ENCODE measurements at regions not wholly inside any gene's neighbourhood (a gene's known extent, or its start where the extent isn't known, plus 50 kb on each side); places are given as distances from the start of the nearest gene placed in this dataset.
A peak's percentile ranks its signal among the peaks of the same experiment; 100 is the strongest.

GRCh38 chr4:10207116-10207515 lies 90.5 kb upstream of the WDR1 start:
- no peak for ATAC-seq (replicated peaks in 6 of 8)
- WGBS, 10 experiments: 0 to 80% (median 53%) methylated on average over 1 to 4 of the region's 4 CpGs; no CpG with 5 or more reads in 3 of the 10 experiments
- Histone ChIP-seq H3K27ac (no peak overlapping the region), H3K4me1 (replicated peaks in 1 of 2) (no peaks in the 10 kb centered on the region), H3K4me3 (no peak overlapping the region)
- in situ Hi-C loops (cut with MboI; ENCODE audit: low pct_unique_long_range_greater_than_20kb in 2 of 9, low sequenced_read_pairs in 9 of 9, unreplicated experiment in 9 of 9): no loop called here

- whole genome bisulfite sequencing, 10 experiments: 0 to 83% (median 21%) methylated on average over 1 of the region's 1 CpG; no CpG with 5 or more reads in 4 of the 10 experiments
- in situ Hi-C loops (cut with MboI; ENCODE audit: low pct_unique_long_range_greater_than_20kb in 2 of 9, low sequenced_read_pairs in 9 of 9, unreplicated experiment in 9 of 9): no loop called here
- Histone ChIP-seq H3K27ac (no peak overlapping the region), H3K4me3 (no peak overlapping the region), H3K4me1 (replicated peaks in 1 of 2) (no peaks in the 10 kb centered on the region)
- no peak for ATAC-seq (replicated peaks in 6 of 8)
These were observed 88.6 kb upstream of the WDR1 start for GRCh38 chr4:10205223-10205622.

GRCh38 chr4:10204401-10205058 lies 87.9 kb upstream of the WDR1 start:
- H3K4me3 ChIP-seq: no peak overlapping the region
- H3K4me1 ChIP-seq (replicated peaks in 1 of 2): no peaks in the 10 kb centered on the region
- 20 to 100% (median 69%) methylated on average over 2 to 7 of the region's 9 CpGs; no CpG with 5 or more reads in 1 of the 10 experiments for WGBS, 10 experiments
- no peak overlapping the region for H3K27ac ChIP-seq
- in situ Hi-C loops (cut with MboI; ENCODE audit: low pct_unique_long_range_greater_than_20kb in 2 of 9, low sequenced_read_pairs in 9 of 9, unreplicated experiment in 9 of 9): no loop called here
- ATAC-seq (replicated peaks in 6 of 8): no peak

- Histone ChIP-seq H3K4me1 (replicated peaks in 1 of 2) (no peaks in the 10 kb centered on the region), H3K27ac (no peak overlapping the region), H3K4me3 (no peak overlapping the region)
- 14 to 86% (median 71%) methylated on average over 1 to 3 of the region's 3 CpGs; no CpG with 5 or more reads in 1 of the 10 experiments for WGBS, 10 experiments
- no peak for ATAC-seq (replicated peaks in 6 of 8)
- in situ Hi-C loops (cut with MboI; ENCODE audit: low pct_unique_long_range_greater_than_20kb in 2 of 9, low sequenced_read_pairs in 9 of 9, unreplicated experiment in 9 of 9): no loop called here
These were observed 87.3 kb upstream of the WDR1 start for GRCh38 chr4:10203851-10204250.

- Histone ChIP-seq H3K4me3 (no peak overlapping the region), H3K4me1 (replicated peaks in 1 of 2) (no peaks in the 10 kb centered on the region), H3K27ac (no peak overlapping the region)
- WGBS, 10 experiments: 0 to 70% (median 40%) methylated on average over 1 to 4 of the region's 4 CpGs; no CpG with 5 or more reads in 5 of the 10 experiments
- ATAC-seq (replicated peaks in 6 of 8): peak in 1 of 8 experiments; percentile 49
- in situ Hi-C loops (cut with MboI; ENCODE audit: low pct_unique_long_range_greater_than_20kb in 2 of 9, low sequenced_read_pairs in 9 of 9, unreplicated experiment in 9 of 9): no loop called here
These were observed 85.0 kb upstream of the WDR1 start for GRCh38 chr4:10201381-10202223.

- ATAC-seq (replicated peaks in 6 of 8): peak in 2 of 8 experiments; percentile 41 to 52
- no peaks in the 10 kb centered on the region for H3K4me1 ChIP-seq (replicated peaks in 1 of 2)
- WGBS, 10 experiments: 29 to 81% (median 63%) methylated on average over 1 to 3 of the region's 3 CpGs; no CpG with 5 or more reads in 3 of the 10 experiments
These were observed 84.3 kb upstream of the WDR1 start for GRCh38 chr4:10200869-10201268.

GRCh38 chr4:10198365-10198764 lies 81.8 kb upstream of the WDR1 start:
- H3K4me3 ChIP-seq: no peak overlapping the region
- no peak for ATAC-seq (replicated peaks in 6 of 8)
- H3K27ac ChIP-seq: no peak overlapping the region
- 33 to 87% (median 71%) methylated on average over 1 to 4 of the region's 6 CpGs; no CpG with 5 or more reads in 3 of the 10 experiments for WGBS, 10 experiments
- in situ Hi-C loops (cut with MboI; ENCODE audit: low pct_unique_long_range_greater_than_20kb in 2 of 9, low sequenced_read_pairs in 9 of 9, unreplicated experiment in 9 of 9): no loop called here
- no peaks in the 10 kb centered on the region for H3K4me1 ChIP-seq (replicated peaks in 1 of 2)

More at GRCh38 chr4:10200869-10201268, 84.3 kb upstream of the WDR1 start:
- Histone ChIP-seq H3K4me3 (no peak overlapping the region), H3K27ac (no peak overlapping the region)
- in situ Hi-C loops (cut with MboI; ENCODE audit: low pct_unique_long_range_greater_than_20kb in 2 of 9, low sequenced_read_pairs in 9 of 9, unreplicated experiment in 9 of 9): no loop called here

GRCh38 chr4:10197952-10198351 lies 81.4 kb upstream of the WDR1 start:
- H3K27ac ChIP-seq: no peak overlapping the region
- H3K4me1 ChIP-seq (replicated peaks in 1 of 2): no peaks in the 10 kb centered on the region
- 47 to 92% (median 82%) methylated on average over 2 to 6 of the region's 7 CpGs; no CpG with 5 or more reads in 2 of the 10 experiments for WGBS, 10 experiments
- ATAC-seq (replicated peaks in 6 of 8): no peak
- H3K4me3 ChIP-seq: no peak overlapping the region
- in situ Hi-C loops (cut with MboI; ENCODE audit: low pct_unique_long_range_greater_than_20kb in 2 of 9, low sequenced_read_pairs in 9 of 9, unreplicated experiment in 9 of 9): no loop called here

GRCh38 chr4:10196191-10196590 lies 79.6 kb upstream of the WDR1 start:
- in situ Hi-C loops (cut with MboI; ENCODE audit: low pct_unique_long_range_greater_than_20kb in 2 of 9, low sequenced_read_pairs in 9 of 9, unreplicated experiment in 9 of 9): no loop called here
- Histone ChIP-seq H3K4me3 (no peak overlapping the region), H3K4me1 (replicated peaks in 1 of 2) (no peaks in the 10 kb centered on the region), H3K27ac (no peak overlapping the region)
- 0 to 88% (median 60%) methylated on average over 1 of the region's 1 CpG; no CpG with 5 or more reads in 3 of the 10 experiments for WGBS, 10 experiments
- ATAC-seq (replicated peaks in 6 of 8): no peak

- WGBS, 10 experiments: 0 to 67% (median 25%) methylated on average over 1 to 3 of the region's 3 CpGs; no CpG with 5 or more reads in 3 of the 10 experiments
- Histone ChIP-seq H3K4me1 (replicated peaks in 1 of 2) (no peaks in the 10 kb centered on the region), H3K4me3 (no peak overlapping the region), H3K27ac (no peak overlapping the region)
- ATAC-seq (replicated peaks in 6 of 8): no peak
- in situ Hi-C loops (cut with MboI; ENCODE audit: low pct_unique_long_range_greater_than_20kb in 2 of 9, low sequenced_read_pairs in 9 of 9, unreplicated experiment in 9 of 9): no loop called here
These were observed 75.7 kb upstream of the WDR1 start for GRCh38 chr4:10192331-10192730.

- Histone ChIP-seq H3K4me1 (replicated peaks in 1 of 2) (no peaks in the 10 kb centered on the region), H3K4me3 (no peak overlapping the region), H3K27ac (no peak overlapping the region)
- ATAC-seq (replicated peaks in 6 of 8): no peak
- WGBS, 10 experiments: 0 to 90% (median 66%) methylated on average over 1 to 2 of the region's 2 CpGs; no CpG with 5 or more reads in 4 of the 10 experiments
- in situ Hi-C loops (cut with MboI; ENCODE audit: low pct_unique_long_range_greater_than_20kb in 2 of 9, low sequenced_read_pairs in 9 of 9, unreplicated experiment in 9 of 9): no loop called here
These were observed 71.9 kb upstream of the WDR1 start for GRCh38 chr4:10188400-10189004.

- Histone ChIP-seq H3K4me3 (no peak overlapping the region), H3K27ac (no peak overlapping the region), H3K4me1 (replicated peaks in 1 of 2) (no peaks in the 10 kb centered on the region)
- ATAC-seq (replicated peaks in 6 of 8): peak in 2 of 8 experiments; percentile 41 to 74
- in situ Hi-C loops (cut with MboI; ENCODE audit: low pct_unique_long_range_greater_than_20kb in 2 of 9, low sequenced_read_pairs in 9 of 9, unreplicated experiment in 9 of 9): no loop called here
- WGBS, 10 experiments: 0 to 64% (median 42%) methylated on average over 1 to 2 of the region's 3 CpGs; no CpG with 5 or more reads in 5 of the 10 experiments
These were observed 69.9 kb upstream of the WDR1 start for GRCh38 chr4:10186228-10187214.

Data from motor neuron (in vitro differentiated cells).